ENCODE measurements at regions not wholly inside any gene's neighbourhood (a gene's known extent, or its start where the extent isn't known, plus 50 kb on each side); places are given as distances from the start of the nearest gene placed in this dataset.

GRCh38 chr2:151096235-151096634 is 165.4 kb downstream of the RBM43 start:
- no peak for DNase-seq (ENCODE audit: low read depth, low spot score)
- Histone ChIP-seq H3K9me3 (ENCODE audit: control insufficient read depth, insufficient read depth, low read depth, low read length) (no peaks in the 10 kb centered on the region), H3K27ac (ENCODE audit: low read length) (no peak overlapping the region), H3K4me1 (ENCODE audit: control insufficient read depth, insufficient read depth, low read length) (no peaks in the 10 kb centered on the region), H3K36me3 (ENCODE audit: control insufficient read depth, insufficient read depth, low read length) (no peaks in the 10 kb centered on the region), H3K27me3 (ENCODE audit: control insufficient read depth, insufficient read depth, low read length) (peaks cover 3% of the 10 kb centered on the region; the same call in 1 of the 2 replicates), H3K4me3 (ENCODE audit: low read depth in 2 of 2, low read length in 2 of 2) (no peak overlapping the region)
- ChIA-PET POLR2A (no interaction called here), CTCF (no interaction called here)
- no TSS peak for BruUV-seq (replicated peaks)
- intact Hi-C loops (cut with micrococcal nuclease; ENCODE audit: unreplicated experiment) = no loop called here
- in situ Hi-C loops (cut with HindIII; ENCODE audit: low pct_unique_long_range_greater_than_20kb, low sequenced_read_pairs) = no loop called here
- no peak for ATAC-seq
- TF ChIP-seq TCF7L2 (IDR thresholded peaks at IDR 0.05; ENCODE audit: low read depth, low read length) (no peak), SIN3A (IDR thresholded peaks at IDR 0.05; ENCODE audit: borderline replicate concordance, insufficient read depth, low read depth, low read length) (no peak), CTCF (IDR thresholded peaks at IDR 0.05) (no peak), POLR2AphosphoS5 (IDR thresholded peaks at IDR 0.05; ENCODE audit: low read depth, low read length) (no peak), REST (IDR thresholded peaks at IDR 0.05; ENCODE audit: insufficient read depth in 1 of 2, low read depth in 2 of 2, low read length in 1 of 2) (no peak)

GRCh38 chr2:151095463-151095862 is 166.2 kb downstream of the RBM43 start:
- no peak for ATAC-seq
- peaks cover 1% of the 10 kb centered on the region; the same call in 1 of the 2 replicates for H3K27me3 ChIP-seq (ENCODE audit: control insufficient read depth, insufficient read depth, low read length)
- H3K36me3 ChIP-seq (ENCODE audit: control insufficient read depth, insufficient read depth, low read length) = no peaks in the 10 kb centered on the region
- H3K4me3 ChIP-seq (ENCODE audit: low read depth in 2 of 2, low read length in 2 of 2) = no peak overlapping the region
- ChIA-PET CTCF (no interaction called here), POLR2A (no interaction called here)
- no peak overlapping the region for H3K27ac ChIP-seq (ENCODE audit: low read length)
- intact Hi-C loops (cut with micrococcal nuclease; ENCODE audit: unreplicated experiment) = no loop called here
- in situ Hi-C loops (cut with HindIII; ENCODE audit: low pct_unique_long_range_greater_than_20kb, low sequenced_read_pairs) = no loop called here
- DNase-seq (ENCODE audit: low read depth, low spot score) = no peak
- H3K4me1 ChIP-seq (ENCODE audit: control insufficient read depth, insufficient read depth, low read length) = no peaks in the 10 kb centered on the region
- TF ChIP-seq REST (IDR thresholded peaks at IDR 0.05; ENCODE audit: insufficient read depth in 1 of 2, low read depth in 2 of 2, low read length in 1 of 2) (no peak), POLR2AphosphoS5 (IDR thresholded peaks at IDR 0.05; ENCODE audit: low read depth, low read length) (no peak), CTCF (IDR thresholded peaks at IDR 0.05) (no peak), SIN3A (IDR thresholded peaks at IDR 0.05; ENCODE audit: borderline replicate concordance, insufficient read depth, low read depth, low read length) (no peak), TCF7L2 (IDR thresholded peaks at IDR 0.05; ENCODE audit: low read depth, low read length) (no peak)
- no TSS peak for BruUV-seq (replicated peaks)
- no peaks in the 10 kb centered on the region for H3K9me3 ChIP-seq (ENCODE audit: control insufficient read depth, insufficient read depth, low read depth, low read length)
